Fibroblast of the conjunctiva (primary cell): ENCODE measurements at regions not wholly inside any gene's neighbourhood (a gene's known extent, or its start where the extent isn't known, plus 50 kb on each side); places are given as distances from the start of the nearest gene placed in this dataset.

Experiments used
- DNase-seq: peaks from one replicate; pipeline ENCODE4 v3.0.0-alpha.2; 2010; ENCODE audit warnings: low read depth

DNA sequence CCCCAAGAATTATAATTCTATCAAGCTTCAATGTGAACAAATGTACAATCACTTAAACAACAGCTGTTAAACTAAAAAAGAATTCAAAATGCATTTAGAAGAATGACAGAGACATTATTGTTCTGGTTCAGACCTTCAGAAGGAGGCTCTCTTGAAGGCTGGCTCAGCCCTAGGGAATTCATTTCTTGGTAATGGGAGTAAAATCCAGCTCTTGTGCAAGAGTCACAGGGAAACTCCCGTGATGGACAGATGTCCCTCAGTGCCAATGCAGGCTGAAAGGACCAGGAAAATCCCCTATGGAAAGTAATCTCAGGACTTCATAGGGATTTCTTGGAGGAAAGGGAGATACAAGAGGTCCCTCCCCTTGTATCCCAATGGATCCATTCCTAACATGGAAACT is 149.9 kb upstream of the STT3B start:
- DNase-seq, result no peak

- no peak for DNase-seq
Measured at GRCh38 chr3:31384117-31384516, 148.6 kb upstream of the STT3B start.

- no peak for DNase-seq
Measured at GRCh38 chr3:31389939-31390338, 142.8 kb upstream of the STT3B start.

DNA sequence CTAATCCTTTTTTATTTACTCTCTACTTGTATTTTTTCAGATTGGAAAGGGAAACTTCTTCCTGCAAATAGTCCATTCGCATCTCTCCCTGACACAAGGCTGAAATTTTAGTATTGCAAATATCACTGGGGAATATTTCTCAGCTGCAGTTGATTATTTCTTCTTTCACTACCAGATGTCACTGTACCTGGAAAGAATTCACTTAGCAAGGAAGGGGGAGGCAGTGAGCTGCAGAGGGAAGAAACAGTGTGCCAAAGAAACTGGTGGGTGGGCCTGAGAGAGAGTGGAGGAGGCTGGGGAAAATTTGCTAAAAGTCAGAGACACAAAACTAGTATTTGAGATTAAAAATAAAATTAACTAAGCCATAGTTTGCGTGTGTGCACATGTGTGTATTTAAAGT is 142.3 kb upstream of the STT3B start:
- DNase-seq, result no peak

GRCh38 chr3:31391150-31391549 is 141.6 kb upstream of the STT3B start:
- no peak for DNase-seq

DNA sequence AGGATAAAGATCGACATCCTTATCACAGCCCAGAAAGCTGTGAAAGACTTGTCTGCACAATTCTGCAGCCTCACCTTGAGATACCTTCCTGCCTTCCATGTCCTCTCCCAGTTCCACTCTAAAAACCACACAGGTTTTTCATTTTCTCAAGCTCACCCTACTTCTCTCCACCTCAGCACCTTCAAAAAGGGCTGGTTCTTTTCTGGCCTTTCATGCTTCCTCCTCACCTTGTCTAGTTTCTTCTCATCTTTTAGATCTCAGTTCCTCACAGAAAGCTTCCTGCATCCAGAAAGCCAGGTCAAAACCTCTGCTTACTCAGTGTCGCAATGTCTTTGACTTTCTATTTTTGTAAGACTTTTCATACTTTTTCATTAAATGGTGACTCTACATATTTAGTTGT is 140.2 kb upstream of the STT3B start:
- DNase-seq, result no peak

DNA sequence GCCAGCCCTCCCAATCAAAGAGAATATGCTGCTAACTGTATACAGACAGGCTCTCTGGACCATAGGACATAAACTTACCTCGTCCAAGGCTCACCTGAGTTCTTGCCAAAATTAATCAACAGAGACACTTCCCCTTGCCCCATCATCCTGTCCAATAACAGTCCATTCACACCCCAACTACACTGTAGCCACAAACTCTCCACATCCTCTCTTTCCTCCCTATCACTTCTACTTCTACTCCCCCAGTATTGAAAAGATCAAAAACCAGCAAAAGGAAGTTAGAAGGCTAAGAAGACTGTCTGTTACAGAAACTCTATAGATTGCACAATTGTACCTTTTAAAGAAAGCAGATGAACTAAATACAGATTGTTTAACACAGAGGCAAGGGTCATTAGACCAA is 133.5 kb upstream of the STT3B start:
- no peak for DNase-seq

DNA sequence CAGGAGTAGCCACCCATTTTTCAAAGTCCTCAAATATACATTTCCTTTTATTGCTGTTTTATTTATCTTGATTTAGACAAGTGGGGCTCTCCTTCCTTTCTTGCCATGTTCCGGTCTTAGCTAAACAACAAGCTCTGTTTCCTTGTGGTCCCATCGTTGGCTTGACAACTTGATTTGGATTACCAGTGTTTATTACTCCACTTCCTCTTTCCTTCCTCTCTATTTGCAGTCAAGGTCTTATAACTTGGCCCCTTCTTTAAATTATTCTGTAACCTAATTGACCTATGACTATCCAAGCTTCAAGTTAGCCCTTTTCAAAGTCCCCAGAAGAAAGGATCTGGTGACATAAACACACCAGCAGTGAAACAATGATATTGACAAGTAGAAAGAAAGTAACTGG is 130.6 kb upstream of the STT3B start:
- no peak for DNase-seq

DNA sequence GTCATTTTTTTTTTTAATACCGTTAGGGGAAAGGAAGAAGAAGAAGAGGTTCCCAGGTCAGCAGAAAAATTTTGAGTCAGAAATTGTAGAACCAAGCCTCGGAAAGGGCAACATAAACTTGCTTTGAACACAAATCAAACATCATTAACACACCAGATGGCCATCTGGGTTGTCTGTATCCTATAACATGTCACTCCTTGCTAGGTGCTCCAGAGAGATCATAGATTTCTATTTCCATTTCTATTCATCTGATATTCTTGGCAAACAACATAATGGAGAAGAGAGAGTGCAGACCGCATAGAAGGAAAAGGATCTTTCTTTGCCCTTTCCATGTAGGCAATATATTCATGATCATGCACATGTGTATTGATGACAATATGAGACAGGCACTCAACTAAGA is 129.5 kb upstream of the STT3B start:
- DNase-seq, result no peak

DNA sequence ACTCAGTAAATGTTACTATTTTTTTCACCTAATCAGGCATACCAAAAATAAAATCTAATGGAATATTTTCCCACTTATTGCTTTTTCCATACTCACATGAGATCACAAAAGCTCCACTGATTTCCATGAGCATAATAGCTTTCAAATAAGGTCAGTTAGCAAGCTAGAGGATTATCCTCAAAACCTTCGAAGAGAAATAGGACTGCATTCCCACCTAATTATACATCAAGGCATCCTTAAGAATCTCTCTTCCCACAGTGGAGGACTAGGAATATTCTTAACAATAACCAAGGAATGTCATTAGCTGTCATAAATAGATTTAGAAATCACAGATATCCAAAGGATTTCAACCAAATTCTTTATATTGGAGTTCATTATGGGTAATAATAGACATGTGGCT is 127.9 kb upstream of the STT3B start:
- DNase-seq, result no peak

- DNase-seq, result no peak
Measured at GRCh38 chr3:31405515-31405914, 127.2 kb upstream of the STT3B start.

DNA sequence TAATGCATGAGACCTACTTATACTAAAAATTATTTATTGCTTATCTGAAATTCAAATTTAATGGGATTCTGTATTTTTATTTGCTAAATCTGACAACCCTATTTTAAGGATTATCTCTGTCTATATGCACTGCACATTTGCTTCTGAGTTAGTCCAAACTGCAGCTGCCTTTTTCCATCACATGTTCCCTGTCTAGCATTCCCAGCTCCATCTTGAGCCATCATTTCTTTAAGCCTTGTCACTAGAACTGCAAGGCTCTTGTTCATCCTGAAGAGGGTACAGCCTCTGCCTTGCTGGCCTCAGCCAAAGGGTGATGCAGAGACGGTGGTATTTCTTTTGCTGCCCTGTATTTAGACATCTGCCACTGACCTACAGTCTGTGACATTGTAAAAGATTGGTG is 125.8 kb upstream of the STT3B start:
- DNase-seq, result no peak

GRCh38 chr3:31407665-31408064 is 125.1 kb upstream of the STT3B start:
- no peak for DNase-seq

DNA sequence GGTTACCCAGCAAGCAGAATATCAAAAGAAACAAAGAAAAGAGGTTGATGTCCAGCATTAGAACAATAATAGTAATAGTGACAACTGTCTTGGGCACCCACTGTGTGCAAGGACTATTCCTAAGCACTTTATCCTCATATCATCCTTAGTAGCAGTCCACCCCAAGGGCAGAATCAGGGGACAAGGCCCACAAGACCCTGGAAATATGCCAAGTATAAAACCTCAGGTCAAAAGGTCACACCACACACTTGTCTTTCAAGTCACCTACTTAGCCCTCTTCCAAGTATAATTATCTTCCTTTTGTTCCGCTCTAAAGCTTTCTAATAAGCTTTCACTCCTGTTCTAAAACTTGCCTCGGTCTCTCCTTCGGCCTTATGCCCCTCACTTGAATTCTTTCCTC is 124.0 kb upstream of the STT3B start:
- no peak for DNase-seq

DNA sequence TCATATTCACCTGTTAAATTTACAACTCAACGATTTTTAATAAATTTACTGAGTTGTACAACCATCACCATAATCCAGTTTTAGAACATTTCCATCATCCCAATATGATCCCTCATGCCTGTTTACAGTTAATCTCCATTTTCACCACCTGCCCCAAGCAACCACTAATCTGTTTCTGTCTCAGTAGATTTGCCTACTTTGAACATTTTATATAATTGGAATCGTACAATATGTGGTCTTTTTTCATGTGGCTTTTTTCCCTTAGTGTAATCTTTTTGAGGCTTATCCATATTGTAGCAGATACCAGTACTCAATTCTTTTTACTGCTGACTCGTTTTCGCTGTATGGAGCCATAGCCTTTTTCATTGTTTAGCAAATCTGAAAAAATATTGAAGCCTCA is 123.3 kb upstream of the STT3B start:
- DNase-seq, result no peak

DNA sequence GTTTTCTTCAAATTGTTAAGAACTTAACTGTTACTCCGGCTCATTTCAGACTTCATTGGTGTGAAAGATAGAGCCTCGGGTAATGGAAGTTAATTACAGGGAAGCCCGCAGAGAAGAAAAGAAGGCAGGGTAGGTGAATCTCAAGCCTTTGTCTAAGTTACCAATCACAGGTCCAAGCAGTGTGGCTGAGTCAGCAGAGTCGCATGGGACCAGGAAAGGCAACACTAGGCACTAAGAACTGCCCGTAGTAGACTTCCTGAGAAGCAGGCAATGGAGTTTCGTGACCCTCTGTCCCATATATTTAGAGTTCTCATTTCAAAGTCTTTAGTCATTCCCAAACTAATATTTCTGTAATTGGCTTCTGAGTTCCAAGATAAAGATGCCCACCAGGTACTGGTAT is 122.9 kb upstream of the STT3B start:
- no peak for DNase-seq

DNA sequence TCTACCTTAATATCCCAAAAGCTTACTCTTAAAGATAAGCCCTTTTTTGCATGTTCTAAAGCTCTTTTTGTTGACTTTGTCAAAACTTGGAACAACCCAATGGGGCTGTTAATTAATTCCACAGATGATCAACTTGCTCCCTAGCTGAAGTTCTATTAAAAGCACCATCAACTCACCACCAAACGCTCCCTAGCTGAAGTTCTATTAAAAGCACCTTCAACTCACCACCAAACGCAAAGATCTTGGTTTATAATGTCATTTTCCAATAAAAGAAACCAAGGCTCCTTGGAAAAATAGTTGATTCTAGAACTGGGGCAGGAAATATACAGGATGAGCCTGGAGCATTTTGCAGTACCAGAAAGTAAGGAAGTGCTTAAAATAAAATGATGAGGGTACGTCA is 122.3 kb upstream of the STT3B start:
- no peak for DNase-seq

DNA sequence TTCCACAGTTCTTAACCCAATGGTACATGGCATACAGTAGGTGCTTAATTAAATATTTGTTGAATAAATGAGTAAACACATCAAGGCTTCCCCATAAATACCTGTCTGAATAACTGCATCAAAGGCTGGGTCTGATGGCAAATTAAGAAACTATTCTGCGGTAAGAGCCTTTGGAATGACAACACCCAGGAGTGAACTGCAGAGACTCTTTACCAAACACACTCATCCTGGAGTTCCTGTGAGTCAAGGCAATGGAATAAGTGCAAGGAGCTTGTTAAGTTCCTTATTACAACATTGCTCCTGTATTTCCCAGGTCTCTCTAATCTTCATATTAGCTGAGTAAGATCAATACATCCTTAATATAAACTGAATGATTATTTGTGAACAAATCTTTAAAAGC is 119.9 kb upstream of the STT3B start:
- no peak for DNase-seq

- no peak for DNase-seq
Measured at GRCh38 chr3:31413515-31413914, 119.2 kb upstream of the STT3B start.

DNA sequence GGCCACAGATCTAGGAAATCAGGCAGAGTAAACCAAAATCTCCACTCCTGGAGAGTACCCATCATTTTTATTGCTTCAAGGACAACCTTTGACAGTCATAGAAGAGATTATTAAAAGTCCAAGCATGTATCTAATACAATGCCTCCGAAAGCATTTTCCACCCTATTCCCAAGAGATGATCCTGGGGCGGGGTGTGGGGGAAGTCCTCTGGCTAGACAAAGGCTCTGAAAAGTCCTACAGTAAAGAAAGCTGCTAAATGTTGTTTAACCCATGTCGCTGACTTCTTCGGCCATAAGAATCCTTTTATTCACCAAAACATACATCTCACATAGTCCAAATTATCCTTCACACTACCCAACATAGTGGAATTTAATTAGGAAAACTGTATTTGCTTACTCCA is 115.7 kb upstream of the STT3B start:
- DNase-seq, result no peak

- DNase-seq, result no peak
Measured at GRCh38 chr3:31417486-31417885, 115.2 kb upstream of the STT3B start.

DNA sequence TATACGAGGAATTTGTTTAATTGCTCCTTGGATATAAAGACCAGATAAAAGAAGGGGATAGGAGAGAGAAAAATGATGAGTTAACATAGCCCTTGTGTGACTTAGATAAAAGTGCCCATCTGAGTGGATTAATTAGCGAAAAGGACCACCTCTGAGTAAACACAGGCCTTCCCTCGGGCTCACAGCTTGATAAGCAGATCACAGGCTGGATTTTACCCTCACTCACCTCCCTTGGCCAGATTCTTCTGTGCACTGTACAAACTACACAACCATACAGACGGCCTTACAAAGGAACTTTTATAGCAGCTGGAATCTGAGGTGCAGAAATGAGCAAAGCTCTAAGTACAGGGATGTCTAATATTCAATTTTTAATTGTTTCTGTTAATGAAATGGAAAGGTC is 112.4 kb upstream of the STT3B start:
- no peak for DNase-seq

DNA sequence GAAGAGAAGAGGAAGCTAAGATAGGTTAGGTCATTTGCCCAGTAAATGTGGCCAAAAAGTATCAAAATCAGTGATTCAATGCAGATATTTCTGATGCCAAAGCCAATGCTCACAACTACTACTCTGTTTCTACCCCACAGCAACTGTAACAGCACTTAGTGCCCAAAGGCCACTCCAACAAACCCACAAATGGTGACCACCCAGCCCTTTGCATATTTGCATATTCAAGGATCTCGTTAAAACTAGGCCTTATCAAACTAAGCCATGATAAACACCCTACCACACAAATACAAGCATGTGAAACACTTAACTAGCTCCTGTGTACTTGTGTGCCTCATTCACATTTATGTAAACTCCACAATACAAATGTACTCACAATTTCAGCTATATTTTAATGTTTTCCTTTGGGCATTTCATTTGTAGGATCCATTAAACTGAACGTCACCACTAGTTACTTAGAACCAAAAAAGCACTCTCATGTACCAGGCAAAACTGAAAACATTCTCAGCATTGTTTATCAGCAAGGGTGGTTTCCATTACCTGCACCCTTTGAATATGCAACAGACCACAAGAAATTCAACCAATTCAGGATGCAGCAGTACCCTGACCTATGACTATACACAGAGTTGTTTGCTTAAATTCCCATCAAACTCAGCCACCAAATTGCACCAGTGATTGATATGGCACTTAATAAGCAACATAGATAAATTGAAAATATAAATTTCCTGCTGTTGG is 111.2 kb upstream of the STT3B start:
- no peak for DNase-seq

DNA sequence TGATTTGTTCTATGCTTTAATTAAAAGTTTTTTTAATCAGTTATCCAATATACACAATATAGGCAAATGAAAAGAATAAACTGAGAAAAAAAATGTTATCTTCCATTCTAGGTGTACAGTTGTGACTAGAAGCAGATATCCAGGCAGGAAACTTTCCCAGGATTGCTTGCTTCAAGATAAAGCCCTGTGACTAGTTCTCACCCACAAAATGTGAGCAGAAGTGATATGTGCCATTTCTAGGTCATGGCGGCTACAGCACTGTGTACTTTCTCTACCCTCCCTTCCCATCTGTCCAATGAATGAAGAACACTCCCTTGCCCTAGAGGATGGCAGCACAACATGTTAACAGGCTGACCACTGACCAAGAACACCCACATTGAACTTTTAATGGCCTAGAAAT is 110.5 kb upstream of the STT3B start:
- DNase-seq, result no peak

DNA sequence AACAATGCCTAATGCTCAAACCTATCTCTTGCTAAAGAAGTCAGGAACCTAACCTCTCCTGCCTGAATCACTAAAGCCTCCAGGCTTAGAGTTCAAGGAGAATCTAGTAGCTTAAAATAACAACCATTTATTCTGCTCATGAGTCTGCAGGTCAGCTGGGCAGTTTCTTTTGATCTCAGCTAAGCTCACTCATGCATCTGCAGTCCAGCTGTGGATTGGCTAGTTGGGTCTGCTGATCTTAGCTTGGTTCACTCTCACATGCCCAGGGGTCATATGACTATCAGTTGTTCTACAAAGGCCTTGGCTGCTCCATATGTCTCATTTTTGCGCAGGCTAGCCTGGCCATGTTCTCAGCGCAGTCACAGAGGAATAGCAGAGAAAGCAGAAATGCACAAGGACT is 109.2 kb upstream of the STT3B start:
- DNase-seq, result peak; percentile 60
